ENCODE measurements at regions not wholly inside any gene's neighbourhood (a gene's known extent, or its start where the extent isn't known, plus 50 kb on each side); places are given as distances from the start of the nearest gene placed in this dataset.

DNA sequence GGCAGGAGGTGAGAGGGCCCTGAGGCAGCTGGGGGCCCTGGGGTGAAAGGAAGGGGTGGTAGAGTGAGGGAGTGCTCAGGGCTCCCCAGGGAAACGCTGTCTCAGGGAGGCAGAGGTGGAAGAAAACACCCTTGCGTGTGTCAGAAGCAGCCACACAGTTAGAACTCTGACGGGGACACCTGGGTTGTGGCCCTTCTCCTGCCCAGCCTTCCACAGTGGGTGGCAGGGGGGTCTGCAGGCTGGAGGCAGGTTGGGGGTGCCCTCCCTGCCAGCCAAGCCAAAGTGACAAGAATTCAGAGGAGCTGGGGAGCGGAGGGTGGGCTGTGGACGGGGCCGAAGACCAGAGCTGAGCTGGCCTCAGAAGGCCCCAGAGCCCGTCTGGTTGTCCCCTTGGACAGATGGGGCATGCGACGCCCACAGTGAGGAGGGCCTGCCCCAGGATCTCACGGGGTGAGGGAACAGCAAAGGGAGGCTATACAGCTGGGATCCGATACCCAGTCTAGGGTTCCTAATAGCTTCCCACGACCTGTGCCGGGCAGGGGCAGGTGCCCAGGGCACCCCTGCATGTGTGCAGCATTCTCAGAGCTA is 105.2 kb upstream of the ADRA2C start:
- peaks cover 27% of the 10 kb centered on the region for H3K27me3 ChIP-seq
- no peak for TF ChIP-seq CTCF (IDR thresholded peaks at IDR 0.05)
- intact Hi-C loops (cut with DNase I), result no loop called here
- H3K36me3 ChIP-seq, result no peaks in the 10 kb centered on the region
- no peaks in the 10 kb centered on the region for H3K9me3 ChIP-seq
- no peak for ATAC-seq
- no peak overlapping the region for H3K4me3 ChIP-seq
- DNase-seq, result no peak
- H3K4me1 ChIP-seq, result no peaks in the 10 kb centered on the region
- no peak overlapping the region for H3K27ac ChIP-seq

DNA sequence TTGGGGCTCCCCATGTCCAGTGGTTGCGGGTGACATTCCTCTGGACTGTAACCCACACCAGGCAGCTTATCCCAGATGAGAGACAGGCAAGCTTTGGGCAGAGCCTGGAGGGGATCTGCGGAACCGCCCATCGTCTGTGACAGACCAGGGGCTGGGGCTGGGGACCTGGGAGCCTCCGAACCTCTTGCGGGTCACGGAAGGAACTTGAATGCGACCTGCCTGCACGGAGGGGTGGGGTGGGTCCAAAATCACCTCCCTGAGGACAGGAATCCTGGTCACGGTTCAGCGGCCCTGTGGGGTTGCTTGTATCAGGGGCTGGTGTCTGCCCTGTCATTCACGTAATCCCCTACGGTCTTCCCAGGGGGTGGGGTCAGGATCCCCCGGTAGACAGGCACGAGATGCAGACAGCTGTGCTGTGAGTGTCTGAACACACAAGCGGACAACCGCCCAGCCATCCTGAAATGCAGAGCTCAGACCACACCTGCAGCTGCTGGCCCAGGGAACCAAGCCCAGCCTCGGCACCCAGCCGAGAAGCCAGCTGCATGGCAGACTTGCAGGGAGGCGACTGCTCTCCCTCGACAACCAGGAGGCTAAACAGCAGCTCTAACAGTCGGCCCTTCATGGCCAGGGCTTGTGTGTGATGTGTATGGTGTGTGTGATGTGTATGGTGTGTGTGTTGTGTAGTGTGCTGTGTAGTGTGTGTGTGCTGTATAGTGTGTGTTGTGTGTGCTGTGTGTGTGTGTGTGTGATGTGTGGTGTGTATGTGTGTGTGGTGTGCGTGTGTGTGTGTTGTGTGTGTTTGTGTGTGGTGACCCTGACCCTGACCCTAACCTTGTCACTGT is 105.9 kb upstream of the ADRA2C start:
- no peak for TF ChIP-seq CTCF (IDR thresholded peaks at IDR 0.05)
- H3K27me3 ChIP-seq, result peaks cover 27% of the 10 kb centered on the region
- H3K36me3 ChIP-seq, result no peaks in the 10 kb centered on the region
- no peak overlapping the region for H3K27ac ChIP-seq
- no peaks in the 10 kb centered on the region for H3K9me3 ChIP-seq
- H3K4me1 ChIP-seq, result no peaks in the 10 kb centered on the region
- no peak for ATAC-seq
- no peak overlapping the region for H3K4me3 ChIP-seq
- intact Hi-C loops (cut with DNase I), result no loop called here
- no peak for DNase-seq

DNA sequence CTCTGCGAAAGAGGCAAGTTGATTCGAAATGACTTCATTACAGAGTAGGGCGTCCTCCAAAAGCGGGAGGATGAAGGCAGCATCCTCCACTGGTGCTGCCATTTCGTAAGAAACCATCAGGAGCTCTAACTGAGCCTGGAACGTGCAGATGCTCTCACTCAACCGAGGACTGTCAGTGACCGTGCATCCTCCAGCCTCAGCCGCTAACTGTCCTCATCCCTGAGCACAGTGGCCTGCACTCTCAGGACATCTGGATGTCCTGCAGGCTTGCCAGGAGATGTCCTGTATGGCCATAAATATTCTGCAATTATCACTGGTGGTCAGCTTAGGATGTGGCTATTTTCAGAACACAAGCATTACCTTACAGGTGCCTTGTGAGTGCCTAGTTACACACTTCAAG is 107.1 kb upstream of the ADRA2C start:
- intact Hi-C loops (cut with DNase I), result no loop called here
- ATAC-seq (no peak), DNase-seq (no peak)
- H3K9me3 ChIP-seq, result no peaks in the 10 kb centered on the region
- H3K27me3 ChIP-seq, result peaks cover 31% of the 10 kb centered on the region
- no peaks in the 10 kb centered on the region for H3K4me1 ChIP-seq
- no peaks in the 10 kb centered on the region for H3K36me3 ChIP-seq
- no peak for TF ChIP-seq CTCF (IDR thresholded peaks at IDR 0.05)
- no peak overlapping the region for H3K4me3 ChIP-seq
- no peak overlapping the region for H3K27ac ChIP-seq

DNA sequence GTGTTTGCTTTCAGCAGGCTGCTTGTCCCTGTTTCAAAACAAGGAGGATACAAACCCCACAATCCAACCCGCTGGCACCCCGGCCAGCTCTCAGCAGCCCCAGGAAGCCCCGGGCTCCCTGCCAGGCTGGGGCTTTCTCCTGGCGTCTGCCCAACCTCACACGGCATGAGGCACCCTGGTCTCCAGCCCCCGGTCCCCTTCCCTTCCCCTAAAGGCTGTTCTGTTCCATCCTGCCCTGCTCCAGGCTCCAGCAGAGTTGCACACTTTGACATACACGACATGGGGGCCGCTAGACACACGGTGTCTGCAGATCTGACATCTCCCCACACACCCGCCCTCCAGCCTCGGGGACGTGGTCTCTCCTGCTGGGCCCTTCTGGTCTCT is 107.7 kb upstream of the ADRA2C start:
- H3K36me3 ChIP-seq, result no peaks in the 10 kb centered on the region
- ATAC-seq, result no peak
- peaks cover 34% of the 10 kb centered on the region for H3K27me3 ChIP-seq
- intact Hi-C loops (cut with DNase I), result no loop called here
- no peak overlapping the region for H3K4me3 ChIP-seq
- H3K9me3 ChIP-seq, result no peaks in the 10 kb centered on the region
- no peaks in the 10 kb centered on the region for H3K4me1 ChIP-seq
- TF ChIP-seq CTCF (IDR thresholded peaks at IDR 0.05), result no peak
- no peak for DNase-seq
- H3K27ac ChIP-seq, result peak overlapping the region; percentile 11

- no peak for DNase-seq
- H3K36me3 ChIP-seq, result no peaks in the 10 kb centered on the region
- intact Hi-C loops (cut with DNase I), result no loop called here
- H3K4me3 ChIP-seq, result no peak overlapping the region
- H3K4me1 ChIP-seq, result no peaks in the 10 kb centered on the region
- no peak for TF ChIP-seq CTCF (IDR thresholded peaks at IDR 0.05)
- peaks cover 39% of the 10 kb centered on the region for H3K27me3 ChIP-seq
- H3K27ac ChIP-seq, result no peak overlapping the region
- H3K9me3 ChIP-seq, result no peaks in the 10 kb centered on the region
- ATAC-seq, result no peak
These were observed 108.2 kb upstream of the ADRA2C start for GRCh38 chr4:3657902-3658529.
